GM21526 (cell line): ENCODE measurements at regions not wholly inside any gene's neighbourhood (a gene's known extent, or its start where the extent isn't known, plus 50 kb on each side); places are given as distances from the start of the nearest gene placed in this dataset.
"Not testable (repeated sequence)": the region's sequence is repeated elsewhere in the genome, so short reads cannot be mapped to it uniquely, and the experiment has no call there.

Experiments
- ATAC-seq: cut with Tn5 transposase; IDR thresholded peaks from one replicate; pipeline ENCODE4 v1.9.1; 2021; ENCODE audit warnings: moderate library complexity; ENCODE audit not compliant: unreplicated experiment, low FRiP score

GRCh38 chr7:66535414-66536329 is 93.0 kb upstream of the KCTD7 start:
- ATAC-seq, result no peak

GRCh38 chr7:66537380-66537779 is 91.3 kb upstream of the KCTD7 start:
- no peak for ATAC-seq

GRCh38 chr7:66537876-66538275 is 90.8 kb upstream of the KCTD7 start:
- ATAC-seq, result no peak

GRCh38 chr7:66539264-66539623 is 89.4 kb upstream of the KCTD7 start:
- no peak for ATAC-seq

GRCh38 chr7:66539902-66540375 is 88.7 kb upstream of the KCTD7 start:
- no peak for ATAC-seq

GRCh38 chr7:66542049-66542448 is 86.6 kb upstream of the KCTD7 start:
- no peak for ATAC-seq

- no peak for ATAC-seq
These were observed 86.0 kb upstream of the KCTD7 start for GRCh38 chr7:66542528-66543269.

- ATAC-seq, result no peak
These were observed 79.2 kb upstream of the KCTD7 start for GRCh38 chr7:66549466-66549865.

- ATAC-seq, result no peak
These were observed 75.7 kb upstream of the KCTD7 start for GRCh38 chr7:66553001-66553400.

GRCh38 chr7:66553675-66554074 is 75.0 kb upstream of the KCTD7 start:
- ATAC-seq, result not testable (repeated sequence)

- ATAC-seq, result not testable (repeated sequence)
These were observed 74.4 kb upstream of the KCTD7 start for GRCh38 chr7:66554291-66554690.

GRCh38 chr7:66554842-66555430 is 73.7 kb upstream of the KCTD7 start:
- not testable (repeated sequence) for ATAC-seq

- no peak for ATAC-seq
These were observed 72.5 kb upstream of the KCTD7 start for GRCh38 chr7:66556177-66556548.

- ATAC-seq, result no peak
These were observed 72.0 kb upstream of the KCTD7 start for GRCh38 chr7:66556549-66557213.

GRCh38 chr7:66557214-66558200 is 71.2 kb upstream of the KCTD7 start:
- no peak for ATAC-seq

GRCh38 chr7:66558201-66558641 is 70.5 kb upstream of the KCTD7 start:
- ATAC-seq, result no peak

GRCh38 chr7:66558660-66559465 is 69.8 kb upstream of the KCTD7 start:
- no peak for ATAC-seq

- no peak for ATAC-seq
These were observed 64.6 kb upstream of the KCTD7 start for GRCh38 chr7:66564045-66564444.

GRCh38 chr7:66570179-66570578 is 58.5 kb upstream of the KCTD7 start:
- not testable (repeated sequence) for ATAC-seq
